H1 (cell line): ENCODE measurements at regions not wholly inside any gene's neighbourhood (a gene's known extent, or its start where the extent isn't known, plus 50 kb on each side); places are given as distances from the start of the nearest gene placed in this dataset.

ENCODE experiments used
- NRF1 ChIP-seq: IDR thresholded peaks from 2 replicates; pipeline ENCODE4 v1.6.1; 2011; ENCODE audit warnings: mild to moderate bottlenecking, low read depth, low read length, improper control_type of control experiment
- SIX5 ChIP-seq: IDR thresholded peaks from 2 replicates; pipeline ENCODE4 v1.6.1; 2011; ENCODE audit warnings: mild to moderate bottlenecking, low read depth, low read length

GRCh38 chr2:234403751-234404150 is 93.1 kb downstream of the ARL4C start (continued):
- TF ChIP-seq SIX5 (no peak), NRF1 (no peak)
